Ishikawa (cell line): ENCODE measurements at regions not wholly inside any gene's neighbourhood (a gene's known extent, or its start where the extent isn't known, plus 50 kb on each side); places are given as distances from the start of the nearest gene placed in this dataset.

ENCODE experiments used
- CEBPB ChIP-seq: IDR thresholded peaks from 2 replicates; pipeline ENCODE4 v1.6.1; 2012
- CREB1 ChIP-seq: IDR thresholded peaks from 2 replicates; pipeline ENCODE4 v1.6.1; 2012; ENCODE audit warnings: low read depth
- EGR1 ChIP-seq: IDR thresholded peaks from 2 replicates; pipeline ENCODE4 v1.6.1; 2012
- EP300 ChIP-seq: IDR thresholded peaks from 2 replicates; pipeline ENCODE4 v1.6.1; 2012; ENCODE audit warnings: borderline replicate concordance
- FOXM1 ChIP-seq: IDR thresholded peaks from 2 replicates; pipeline ENCODE4 v1.6.1; 2012; ENCODE audit warnings: low read depth, borderline replicate concordance
- NFIC ChIP-seq: IDR thresholded peaks from 2 replicates; pipeline ENCODE4 v1.6.1; 2012
- RAD21 ChIP-seq: IDR thresholded peaks from 2 replicates; pipeline ENCODE4 v1.6.1; 2012; ENCODE audit warnings: low read depth
- TAF1 ChIP-seq: IDR thresholded peaks from 2 replicates; pipeline ENCODE4 v1.6.1; 2012; ENCODE audit warnings: low read depth, mild to moderate bottlenecking
- TCF12 ChIP-seq: IDR thresholded peaks from 2 replicates; pipeline ENCODE4 v1.6.1; 2012; ENCODE audit warnings: low read depth
- TEAD4 ChIP-seq: IDR thresholded peaks from 2 replicates; pipeline ENCODE4 v1.6.1; 2012
- YY1 ChIP-seq: IDR thresholded peaks from 2 replicates; pipeline ENCODE4 v1.6.1; 2012; ENCODE audit warnings: low read depth
- ZBTB7A ChIP-seq: IDR thresholded peaks from 2 replicates; pipeline ENCODE4 v1.6.1; 2012; ENCODE audit warnings: low read depth
- TF ChIP-seq, protein P1 (sequence below): IDR thresholded peaks from 2 replicates; pipeline ENCODE4 v1.6.1; 2012
- TF ChIP-seq, protein P2 (sequence below): IDR thresholded peaks from 2 replicates; pipeline ENCODE4 v1.6.1; 2012
- TF ChIP-seq, protein P3 (sequence below): IDR thresholded peaks from 2 replicates; pipeline ENCODE4 v1.6.1; 2012; ENCODE audit warnings: low read depth, mild to moderate bottlenecking

DNA sequence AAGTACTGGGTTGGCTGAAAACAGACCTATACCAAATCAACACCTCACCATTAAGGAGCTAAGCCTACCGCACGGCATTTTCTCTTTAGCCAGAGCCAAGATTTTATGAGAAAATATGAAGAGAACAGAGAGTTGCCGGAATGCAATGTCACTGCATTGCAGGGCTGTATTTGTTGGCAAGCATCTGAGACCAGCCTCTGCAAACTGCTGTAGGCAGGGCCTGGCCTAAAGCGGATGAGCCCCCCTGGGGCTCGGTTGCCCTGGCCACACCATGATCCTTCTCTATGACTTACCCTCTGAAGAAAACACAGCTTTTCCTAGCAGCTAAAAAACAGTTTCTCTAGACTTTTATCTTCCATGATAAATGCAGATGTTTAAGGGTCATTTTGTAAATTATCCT lies 120.5 kb upstream of the SORBS2 start:
- TF ChIP-seq CEBPB (no peak), TEAD4 (no peak), EGR1 (no peak), ZBTB7A (no peak), TAF1 (no peak), RAD21 (no peak)

DNA sequence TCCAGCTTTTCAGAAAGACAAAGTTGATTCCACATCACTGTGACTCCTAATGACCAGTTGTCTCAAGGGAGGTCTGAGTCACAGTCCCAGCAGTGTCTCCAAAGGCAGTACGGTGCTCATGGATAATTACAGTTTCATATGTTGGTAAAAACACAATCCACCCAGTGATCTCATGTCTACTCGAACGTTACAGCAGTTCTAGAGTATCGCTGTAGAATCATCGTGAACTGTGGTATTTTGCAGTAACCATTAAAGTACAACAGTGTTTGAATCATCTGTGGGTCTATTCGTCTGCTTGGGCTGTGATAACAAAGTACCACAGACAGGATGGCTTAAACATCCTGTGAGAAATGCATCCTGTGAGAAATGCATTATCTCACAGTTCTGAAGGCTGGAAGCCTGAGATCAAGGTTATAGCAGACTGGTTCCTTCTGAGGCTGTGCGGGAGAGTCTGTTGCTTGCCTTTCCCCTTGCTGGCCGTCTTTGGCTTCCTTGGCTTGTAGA lies 121.1 kb upstream of the SORBS2 start:
- TF ChIP-seq ZBTB7A (no peak), FOXM1 (no peak), NFIC (no peak), RAD21 (no peak), YY1 (no peak), TEAD4 (no peak)
- TF ChIP-seq, protein P1, sequence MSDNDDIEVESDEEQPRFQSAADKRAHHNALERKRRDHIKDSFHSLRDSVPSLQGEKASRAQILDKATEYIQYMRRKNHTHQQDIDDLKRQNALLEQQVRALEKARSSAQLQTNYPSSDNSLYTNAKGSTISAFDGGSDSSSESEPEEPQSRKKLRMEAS: no peak
- TF ChIP-seq, protein P2, sequence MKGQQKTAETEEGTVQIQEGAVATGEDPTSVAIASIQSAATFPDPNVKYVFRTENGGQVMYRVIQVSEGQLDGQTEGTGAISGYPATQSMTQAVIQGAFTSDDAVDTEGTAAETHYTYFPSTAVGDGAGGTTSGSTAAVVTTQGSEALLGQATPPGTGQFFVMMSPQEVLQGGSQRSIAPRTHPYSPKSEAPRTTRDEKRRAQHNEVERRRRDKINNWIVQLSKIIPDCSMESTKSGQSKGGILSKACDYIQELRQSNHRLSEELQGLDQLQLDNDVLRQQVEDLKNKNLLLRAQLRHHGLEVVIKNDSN: no peak
- TF ChIP-seq, protein P3, sequence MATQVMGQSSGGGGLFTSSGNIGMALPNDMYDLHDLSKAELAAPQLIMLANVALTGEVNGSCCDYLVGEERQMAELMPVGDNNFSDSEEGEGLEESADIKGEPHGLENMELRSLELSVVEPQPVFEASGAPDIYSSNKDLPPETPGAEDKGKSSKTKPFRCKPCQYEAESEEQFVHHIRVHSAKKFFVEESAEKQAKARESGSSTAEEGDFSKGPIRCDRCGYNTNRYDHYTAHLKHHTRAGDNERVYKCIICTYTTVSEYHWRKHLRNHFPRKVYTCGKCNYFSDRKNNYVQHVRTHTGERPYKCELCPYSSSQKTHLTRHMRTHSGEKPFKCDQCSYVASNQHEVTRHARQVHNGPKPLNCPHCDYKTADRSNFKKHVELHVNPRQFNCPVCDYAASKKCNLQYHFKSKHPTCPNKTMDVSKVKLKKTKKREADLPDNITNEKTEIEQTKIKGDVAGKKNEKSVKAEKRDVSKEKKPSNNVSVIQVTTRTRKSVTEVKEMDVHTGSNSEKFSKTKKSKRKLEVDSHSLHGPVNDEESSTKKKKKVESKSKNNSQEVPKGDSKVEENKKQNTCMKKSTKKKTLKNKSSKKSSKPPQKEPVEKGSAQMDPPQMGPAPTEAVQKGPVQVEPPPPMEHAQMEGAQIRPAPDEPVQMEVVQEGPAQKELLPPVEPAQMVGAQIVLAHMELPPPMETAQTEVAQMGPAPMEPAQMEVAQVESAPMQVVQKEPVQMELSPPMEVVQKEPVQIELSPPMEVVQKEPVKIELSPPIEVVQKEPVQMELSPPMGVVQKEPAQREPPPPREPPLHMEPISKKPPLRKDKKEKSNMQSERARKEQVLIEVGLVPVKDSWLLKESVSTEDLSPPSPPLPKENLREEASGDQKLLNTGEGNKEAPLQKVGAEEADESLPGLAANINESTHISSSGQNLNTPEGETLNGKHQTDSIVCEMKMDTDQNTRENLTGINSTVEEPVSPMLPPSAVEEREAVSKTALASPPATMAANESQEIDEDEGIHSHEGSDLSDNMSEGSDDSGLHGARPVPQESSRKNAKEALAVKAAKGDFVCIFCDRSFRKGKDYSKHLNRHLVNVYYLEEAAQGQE: no peak

DNA sequence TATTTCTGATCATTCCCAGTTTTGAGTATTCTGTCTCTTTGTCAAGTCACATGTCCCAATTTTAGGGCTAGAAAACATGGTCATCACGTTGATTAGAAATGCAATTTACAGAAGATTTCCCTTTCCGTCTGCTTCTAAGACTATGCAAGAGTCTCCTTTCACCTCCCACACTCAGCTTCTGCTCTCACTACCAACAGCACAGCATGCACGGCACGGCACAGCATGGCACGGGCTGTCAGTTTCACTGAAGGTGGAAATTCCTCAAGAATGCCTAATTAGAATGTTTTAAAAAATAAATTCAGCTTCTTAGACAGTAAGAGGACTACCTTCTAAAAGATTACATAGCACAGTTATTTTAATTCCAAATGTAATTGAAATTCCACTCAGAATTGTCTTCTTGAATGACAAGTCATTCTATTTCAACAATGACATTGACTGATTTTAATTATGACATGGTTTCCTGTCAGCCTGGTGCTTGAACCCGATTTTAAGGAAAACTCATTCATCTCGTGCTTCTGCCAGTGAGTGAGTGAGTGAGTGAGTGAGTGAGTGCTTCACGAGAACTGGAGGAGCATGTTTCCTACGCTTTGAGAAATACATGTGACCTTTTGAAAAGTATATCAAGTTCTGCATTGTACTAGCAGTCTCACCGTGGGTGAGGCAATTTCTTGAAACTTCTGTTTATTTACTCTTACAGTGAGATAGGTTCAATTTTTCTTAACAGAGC lies 124.8 kb upstream of the SORBS2 start:
- TF ChIP-seq RAD21 (no peak), YY1 (no peak), TEAD4 (no peak), ZBTB7A (no peak), CEBPB (no peak), EP300 (no peak), EGR1 (no peak), FOXM1 (no peak), CREB1 (no peak), NFIC (no peak), TCF12 (no peak), TAF1 (no peak)
- TF ChIP-seq, protein P3: no peak
- TF ChIP-seq, protein P1: no peak
- TF ChIP-seq, protein P2: no peak

DNA sequence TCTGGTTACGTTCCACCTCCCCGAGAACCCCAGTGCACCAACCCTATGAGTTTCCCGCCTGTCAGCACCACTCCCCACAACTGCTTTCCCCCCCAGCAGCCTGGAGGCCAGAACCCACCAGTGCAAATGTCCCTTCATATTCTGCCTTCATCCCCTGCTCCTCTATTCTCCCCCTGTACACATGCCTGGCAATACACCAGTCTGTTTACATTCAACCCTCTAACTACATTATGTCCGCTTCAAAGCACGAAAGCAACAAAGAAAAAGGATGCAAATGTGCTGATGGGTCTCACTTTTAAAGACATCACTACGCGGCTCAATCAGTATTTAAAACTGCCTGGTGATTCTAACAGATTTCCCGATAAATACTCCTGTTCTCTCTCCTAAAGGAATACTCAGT lies 126.7 kb upstream of the SORBS2 start:
- TF ChIP-seq RAD21 (no peak), CEBPB (no peak), FOXM1 (no peak), ZBTB7A (no peak), YY1 (no peak), EGR1 (no peak)

DNA sequence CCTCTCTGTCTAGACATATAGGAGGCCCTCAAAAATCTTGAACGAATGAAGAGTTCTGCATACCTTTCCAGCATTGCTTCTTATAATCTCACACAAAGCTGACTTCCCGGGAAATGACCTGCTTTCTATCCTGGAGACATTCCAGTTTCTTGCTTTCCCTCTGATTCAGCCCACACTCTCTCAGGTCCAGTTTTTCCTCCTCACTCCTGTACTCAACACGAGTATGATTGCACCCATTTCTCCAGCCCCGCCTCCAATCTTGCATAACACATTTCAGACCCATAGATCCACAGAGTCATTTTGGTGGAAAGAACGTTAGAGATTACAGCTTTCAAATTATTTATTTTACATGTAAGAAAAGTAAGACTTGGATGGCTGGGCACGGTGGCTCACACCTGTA lies 127.5 kb upstream of the TLR3 start:
- TF ChIP-seq, protein P2: no peak
- TF ChIP-seq, protein P3: no peak
- no peak for TF ChIP-seq EGR1
- TF ChIP-seq NFIC: no peak
- no peak for TF ChIP-seq CREB1
- TF ChIP-seq ZBTB7A: no peak
- TF ChIP-seq, protein P1: no peak
- TF ChIP-seq TEAD4: no peak
- TF ChIP-seq FOXM1: no peak
- TF ChIP-seq RAD21: no peak
- TF ChIP-seq CEBPB: no peak
- no peak for TF ChIP-seq TCF12
- TF ChIP-seq TAF1: no peak
- TF ChIP-seq EP300: no peak
- no peak for TF ChIP-seq YY1
